GM21786 (cell line): ENCODE measurements at regions not wholly inside any gene's neighbourhood (a gene's known extent, or its start where the extent isn't known, plus 50 kb on each side); places are given as distances from the start of the nearest gene placed in this dataset.

ENCODE experiments used
- ATAC-seq: cut with Tn5 transposase; IDR thresholded peaks from one replicate; pipeline ENCODE4 v1.9.1; 2021; ENCODE audit not compliant: unreplicated experiment

- no peak for ATAC-seq
Measured at GRCh38 chr6:143621876-143622605, 55.7 kb upstream of the PHACTR2 start.

GRCh38 chr6:143621159-143621873 lies 56.4 kb upstream of the PHACTR2 start:
- ATAC-seq = no peak

GRCh38 chr6:143620447-143620846 lies 57.3 kb upstream of the PHACTR2 start:
- ATAC-seq = no peak

- ATAC-seq = no peak
Measured at GRCh38 chr6:143619824-143620401, 57.9 kb upstream of the PHACTR2 start.

GRCh38 chr6:143616741-143617140 lies 61.0 kb upstream of the PHACTR2 start:
- no peak for ATAC-seq

GRCh38 chr6:143615785-143616184 lies 62.0 kb upstream of the PHACTR2 start:
- ATAC-seq = no peak

GRCh38 chr6:143614235-143614634 lies 63.5 kb upstream of the PHACTR2 start:
- no peak for ATAC-seq

- ATAC-seq = no peak
Measured at GRCh38 chr6:143613749-143614148, 64.0 kb upstream of the PHACTR2 start.

- ATAC-seq = no peak
Measured at GRCh38 chr6:143612186-143612585, 65.6 kb upstream of the PHACTR2 start.

GRCh38 chr6:143611580-143611979 lies 66.2 kb upstream of the PHACTR2 start:
- no peak for ATAC-seq

GRCh38 chr6:143609972-143610371 lies 67.8 kb upstream of the PHACTR2 start:
- no peak for ATAC-seq

- no peak for ATAC-seq
Measured at GRCh38 chr6:143609501-143609900, 68.3 kb upstream of the PHACTR2 start.

GRCh38 chr6:143608906-143609305 lies 68.9 kb upstream of the PHACTR2 start:
- no peak for ATAC-seq

- ATAC-seq = no peak
Measured at GRCh38 chr6:143607974-143608373, 69.8 kb upstream of the PHACTR2 start.

GRCh38 chr6:143607168-143607567 lies 70.6 kb upstream of the PHACTR2 start:
- ATAC-seq = no peak

- ATAC-seq = no peak
Measured at GRCh38 chr6:143605906-143606521, 71.8 kb upstream of the PHACTR2 start.

- ATAC-seq = no peak
Measured at GRCh38 chr6:143603455-143603854, 74.3 kb upstream of the PHACTR2 start.

- no peak for ATAC-seq
Measured at GRCh38 chr6:143601504-143601903, 76.3 kb upstream of the PHACTR2 start.

GRCh38 chr6:143600821-143601220 lies 76.9 kb upstream of the PHACTR2 start:
- no peak for ATAC-seq

- ATAC-seq = peak; percentile 72
Measured at GRCh38 chr6:143598466-143599080, 79.2 kb upstream of the PHACTR2 start.

GRCh38 chr6:143596866-143597265 lies 80.9 kb upstream of the PHACTR2 start:
- ATAC-seq = no peak
